Activated CD4-positive, alpha-beta T cell treated with anti-CD3 and anti-CD28 coated beads, Interleukin-2, amount 50 U/mL, for 4 hours (primary cell): ENCODE measurements at regions not wholly inside any gene's neighbourhood (a gene's known extent, or its start where the extent isn't known, plus 50 kb on each side); places are given as distances from the start of the nearest gene placed in this dataset.
"Not testable (repeated sequence)": the region's sequence is repeated elsewhere in the genome, so short reads cannot be mapped to it uniquely, and the experiment has no call there.

ENCODE experiments used
- DNase-seq, 2 experiments: peaks; one replicate each; pipeline ENCODE4 v3.0.0-alpha.2; 2020

DNA sequence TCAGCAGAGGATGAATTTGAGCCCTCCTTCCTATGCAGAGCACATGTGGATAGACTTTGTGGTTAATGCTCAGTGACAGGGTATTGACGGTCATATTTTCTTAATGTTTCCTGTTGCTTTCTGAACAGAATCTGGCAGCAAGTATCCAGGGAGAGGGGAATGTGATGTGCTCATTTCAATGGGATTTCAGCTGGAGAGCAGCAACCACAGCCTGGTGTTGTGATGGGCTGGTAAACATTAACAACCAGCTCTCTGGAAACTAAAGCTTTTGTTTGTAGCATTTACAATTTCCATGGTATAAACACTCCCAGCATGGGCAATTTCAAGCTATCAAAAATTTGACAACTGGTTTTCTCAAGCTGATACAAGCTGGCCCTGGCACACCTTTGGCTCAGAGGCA lies 215.9 kb downstream of the SH2D4B start:
- DNase-seq = no peak

DNA sequence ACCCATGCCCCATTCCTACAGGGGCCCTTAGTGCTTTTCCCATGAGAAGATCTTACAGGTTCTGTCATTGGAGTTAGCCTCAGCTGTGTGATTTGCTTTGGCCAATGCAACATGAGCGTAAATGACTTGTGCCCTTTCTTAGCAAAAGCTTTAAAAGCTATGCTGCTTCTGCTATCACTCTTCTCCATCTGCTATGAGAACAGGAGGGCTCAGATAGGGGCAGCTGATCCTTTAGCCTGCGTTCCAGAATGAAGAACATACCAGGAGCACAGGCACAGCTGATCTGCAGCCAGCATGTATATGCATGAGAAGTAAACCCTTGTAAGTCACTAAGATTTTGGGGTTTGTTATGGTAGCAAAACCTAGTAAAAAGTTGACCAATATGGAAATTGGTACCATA lies 218.2 kb downstream of the SH2D4B start:
- DNase-seq = no peak

DNA sequence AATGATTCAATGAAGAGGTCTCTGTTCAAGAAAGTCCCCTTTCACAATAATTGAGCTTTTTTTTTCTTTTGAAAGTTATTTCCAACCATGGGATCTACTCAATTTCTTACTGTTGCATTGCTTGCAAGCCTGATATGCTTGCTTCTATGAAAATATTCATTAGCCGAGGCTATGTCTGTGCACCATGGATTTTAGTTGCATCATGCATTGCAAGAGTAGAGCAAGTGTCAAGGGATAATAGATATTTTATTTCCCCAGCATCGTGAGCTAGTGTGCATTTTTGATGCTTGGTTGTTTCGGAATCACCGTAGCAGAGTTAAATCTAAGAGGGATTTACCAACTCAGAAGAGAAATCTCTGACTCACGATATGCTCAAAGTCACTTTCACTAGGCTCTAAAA lies 222.0 kb downstream of the SH2D4B start:
- no peak for DNase-seq

DNA sequence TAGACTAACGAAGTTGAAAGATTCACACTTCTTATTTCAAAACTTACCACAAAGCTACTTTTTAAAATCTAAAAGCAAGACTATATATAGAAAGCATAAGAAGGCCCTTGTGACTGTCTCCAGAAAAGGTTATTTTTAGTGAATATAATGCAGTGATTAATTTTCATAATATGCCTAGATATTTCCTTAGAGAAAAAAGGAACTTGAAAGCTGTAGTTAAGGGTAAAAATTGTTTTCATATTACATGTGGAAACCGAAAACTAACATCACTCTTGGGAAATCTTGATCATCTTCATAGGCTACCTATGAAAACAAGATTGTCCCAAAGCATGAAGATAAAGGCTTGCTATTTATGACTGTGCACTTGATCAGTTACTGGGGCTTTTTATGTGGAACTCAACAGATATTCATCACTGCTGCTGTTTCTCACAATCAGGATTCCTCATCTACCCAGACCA lies 223.2 kb downstream of the SH2D4B start:
- DNase-seq = no peak

- no peak for DNase-seq
These were observed 230.3 kb downstream of the SH2D4B start for GRCh38 chr10:80767963-80768362.

GRCh38 chr10:80769700-80770160 lies 232.0 kb downstream of the SH2D4B start:
- DNase-seq = no peak

DNA sequence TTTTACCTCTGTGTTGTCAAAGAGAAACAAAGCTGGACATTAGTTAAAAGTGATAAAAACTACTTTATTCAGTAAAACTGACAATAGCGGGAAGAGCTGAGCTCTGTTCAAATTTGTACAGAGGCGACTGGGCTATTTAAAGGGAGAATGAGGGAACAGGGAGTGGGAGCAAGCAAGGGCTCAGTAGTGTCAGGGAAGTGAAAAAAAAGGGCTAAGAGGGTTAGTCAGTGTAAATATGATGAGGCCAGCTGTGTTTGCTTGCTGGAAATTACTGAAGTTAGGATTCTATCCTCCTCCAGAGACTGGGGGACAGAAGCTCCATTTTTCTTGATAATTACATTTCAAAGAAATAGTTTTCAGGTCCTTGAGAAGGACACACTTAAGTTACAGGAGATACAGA lies 232.5 kb downstream of the SH2D4B start:
- DNase-seq = no peak

DNA sequence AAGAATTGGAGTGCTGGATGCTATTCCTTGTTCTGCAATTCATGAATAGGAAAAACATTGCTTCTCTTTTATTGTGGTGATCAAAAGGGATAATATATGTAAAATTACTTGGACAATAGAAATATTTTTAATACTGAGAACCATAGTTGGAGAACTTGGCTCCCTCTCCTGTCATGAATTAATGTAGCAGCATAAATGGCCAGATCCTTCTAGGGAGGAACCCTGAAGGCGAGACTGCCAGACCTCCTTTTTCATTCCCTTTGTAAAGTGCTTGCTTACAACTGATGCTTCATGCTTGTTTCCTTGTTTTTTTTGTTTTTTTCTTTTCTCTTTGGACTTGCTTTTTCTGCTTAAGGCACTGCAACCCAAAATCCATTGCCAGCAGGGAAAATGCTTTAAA lies 233.6 kb downstream of the SH2D4B start:
- no peak for DNase-seq

DNA sequence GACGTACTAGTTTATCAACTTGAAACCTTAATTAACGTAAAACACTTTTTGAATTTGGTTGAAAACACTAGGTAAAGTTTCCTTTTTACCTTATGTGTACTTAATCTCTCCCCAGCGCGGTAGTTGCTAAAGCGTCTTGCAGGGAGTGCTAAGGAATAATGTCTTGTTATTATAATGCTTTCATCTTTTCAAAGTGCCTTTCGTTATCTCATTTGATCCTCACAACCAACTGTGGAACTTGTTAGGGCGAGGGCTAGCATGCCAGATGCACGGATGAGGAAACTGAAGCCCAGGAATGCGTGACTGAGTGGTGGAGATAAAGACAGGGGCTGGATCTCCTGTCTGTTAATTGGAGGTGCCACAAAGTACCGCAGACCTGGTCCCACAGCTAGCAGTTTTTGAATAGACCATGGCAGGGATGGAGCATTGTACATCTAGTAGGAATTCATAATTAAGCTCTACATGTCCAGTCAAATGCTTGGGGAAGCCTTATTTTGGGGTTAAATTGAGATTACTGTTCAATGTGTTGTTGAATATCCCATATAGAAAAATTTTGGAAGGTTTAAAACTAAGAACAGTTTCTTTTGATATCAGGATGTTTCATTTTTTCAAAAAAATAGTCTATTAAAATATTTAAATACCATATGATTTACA lies 234.3 kb downstream of the SH2D4B start:
- no peak for DNase-seq

DNA sequence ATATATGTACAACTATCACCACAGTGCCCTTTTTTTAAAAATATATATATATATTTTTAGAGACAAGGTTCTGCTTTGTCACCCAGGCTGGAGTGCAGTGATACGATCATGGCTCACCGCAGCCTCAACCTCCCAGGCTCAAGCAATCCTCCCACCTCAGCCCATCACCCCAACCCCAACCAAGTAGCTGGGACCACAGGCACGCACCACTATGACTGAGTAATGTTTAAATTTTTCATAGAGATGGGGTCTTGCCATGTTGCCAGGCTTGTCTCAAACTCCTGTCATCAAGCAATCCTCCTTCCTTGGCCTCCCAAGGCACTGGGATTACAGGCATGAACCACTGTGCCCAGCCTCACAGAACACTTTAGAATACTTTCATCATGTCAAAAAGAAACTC lies 234.9 kb downstream of the SH2D4B start:
- DNase-seq = no peak

- no peak for DNase-seq
These were observed 247.0 kb downstream of the SH2D4B start for GRCh38 chr10:80784695-80785094.

GRCh38 chr10:80786322-80786721 lies 248.6 kb downstream of the SH2D4B start:
- DNase-seq = no peak

GRCh38 chr10:80787952-80788351 lies 250.2 kb downstream of the SH2D4B start:
- DNase-seq = no peak

DNA sequence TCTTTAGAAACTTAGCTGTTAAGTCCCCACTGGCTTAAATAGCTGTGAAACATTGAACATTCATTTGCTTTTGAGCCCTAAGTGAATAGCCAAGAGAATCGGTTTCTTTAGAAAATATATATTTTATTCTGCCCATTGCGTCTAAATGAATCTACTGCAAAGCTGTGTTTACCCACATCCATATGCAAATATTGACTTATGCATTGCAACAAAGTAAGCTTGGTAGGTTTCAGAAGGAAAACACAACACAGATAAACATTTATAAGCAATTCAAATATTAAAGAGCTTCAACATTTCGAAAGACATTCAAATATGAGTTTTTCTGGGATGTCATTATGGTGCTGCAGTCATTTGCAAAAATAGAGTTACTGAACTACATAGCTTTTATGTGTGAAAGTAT lies 257.3 kb downstream of the SH2D4B start:
- no peak for DNase-seq

DNA sequence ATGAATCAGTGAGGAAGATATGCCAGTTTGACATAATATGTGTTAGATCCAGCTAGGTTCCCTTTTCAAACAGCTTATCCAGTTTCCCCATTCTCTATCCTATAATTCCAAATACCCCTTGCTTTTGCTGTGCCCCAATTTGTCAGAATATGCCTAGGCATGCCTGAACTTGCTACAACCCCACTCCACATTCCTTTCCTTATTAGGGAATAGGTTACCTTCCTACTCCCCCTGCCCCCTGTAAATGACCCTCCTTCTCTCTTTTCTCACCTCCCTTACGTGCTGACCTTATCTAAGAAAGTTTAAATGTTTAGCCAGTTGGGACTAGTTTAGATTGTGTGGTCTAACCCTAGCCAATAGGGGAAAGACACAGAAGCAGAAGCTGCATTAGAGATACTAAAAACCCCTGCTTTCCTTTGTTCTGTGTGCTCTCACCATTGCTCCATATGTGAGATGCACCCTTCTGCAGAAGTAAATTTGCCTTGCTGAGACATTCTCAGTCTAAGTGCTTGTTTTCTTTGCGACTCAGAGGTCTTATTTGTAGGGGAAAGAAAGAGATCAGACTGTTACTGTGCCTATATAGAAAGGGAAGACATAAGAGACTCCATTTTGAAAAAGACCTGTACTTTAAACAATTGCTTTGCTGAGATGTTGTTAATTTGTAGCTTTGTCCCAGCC lies 267.8 kb downstream of the SH2D4B start:
- DNase-seq = no peak

DNA sequence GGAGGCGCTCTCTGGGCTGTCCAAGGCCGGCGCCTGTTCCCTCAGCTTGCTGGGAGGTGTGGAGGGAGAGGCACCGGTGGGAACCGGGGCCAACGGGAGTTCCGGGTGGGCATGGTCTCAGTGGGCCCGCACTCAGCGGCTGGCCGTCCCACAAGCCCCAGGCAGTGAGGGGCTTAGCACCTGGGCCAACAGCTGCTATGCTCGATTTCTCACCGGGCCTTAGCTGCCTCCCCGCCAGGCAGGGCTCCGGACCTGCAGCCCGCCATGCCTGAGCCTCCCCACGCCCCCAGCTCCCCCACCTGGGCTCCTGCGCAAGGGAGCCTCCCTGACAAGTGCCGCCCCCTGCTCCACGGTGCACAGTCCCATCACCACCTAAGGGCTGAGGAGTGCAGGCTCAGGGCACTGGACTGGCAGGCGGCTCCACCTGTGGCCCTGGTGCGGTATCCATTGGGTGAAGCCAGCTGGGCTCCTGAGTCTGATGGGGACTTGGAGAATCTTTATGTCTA lies 276.5 kb downstream of the SH2D4B start:
- no peak for DNase-seq

DNA sequence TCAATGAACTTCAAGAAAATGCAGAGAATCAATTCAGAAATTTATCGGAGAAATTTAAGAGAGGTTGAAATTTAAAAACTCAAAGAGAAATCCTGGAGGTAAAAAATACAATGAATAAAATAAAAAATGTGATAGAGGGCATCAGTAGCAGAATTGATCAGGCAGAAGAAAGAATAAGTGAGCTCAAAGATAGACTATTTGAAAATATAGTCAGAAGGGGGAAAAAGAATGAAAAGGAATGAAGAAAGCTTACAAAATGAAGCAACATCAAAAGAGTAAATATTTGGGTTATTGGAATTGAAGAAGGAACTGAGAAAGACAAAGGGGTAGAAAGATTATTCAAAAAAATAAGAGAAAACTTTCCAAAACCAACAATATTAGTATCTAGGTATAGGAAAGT lies 291.4 kb downstream of the SH2D4B start:
- no peak for DNase-seq

DNA sequence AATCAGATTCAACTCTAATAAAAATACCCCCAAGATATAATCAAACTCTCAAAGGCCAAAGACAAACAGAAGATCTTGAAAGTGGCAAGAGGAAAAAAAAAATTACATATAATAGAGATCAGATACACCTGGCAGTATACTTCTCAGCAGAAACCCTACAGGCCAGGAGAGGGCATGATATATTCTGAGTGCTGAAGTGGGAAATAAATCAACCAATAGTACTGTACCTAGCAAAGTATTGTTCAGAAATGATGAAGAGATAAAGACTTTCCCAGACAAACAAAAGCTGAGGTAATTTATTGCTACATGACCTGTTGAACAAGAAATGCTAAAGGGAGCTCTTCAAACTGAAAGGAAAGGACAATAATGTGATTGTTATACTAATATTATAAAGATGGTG lies 291.9 kb downstream of the SH2D4B start:
- no peak for DNase-seq

DNA sequence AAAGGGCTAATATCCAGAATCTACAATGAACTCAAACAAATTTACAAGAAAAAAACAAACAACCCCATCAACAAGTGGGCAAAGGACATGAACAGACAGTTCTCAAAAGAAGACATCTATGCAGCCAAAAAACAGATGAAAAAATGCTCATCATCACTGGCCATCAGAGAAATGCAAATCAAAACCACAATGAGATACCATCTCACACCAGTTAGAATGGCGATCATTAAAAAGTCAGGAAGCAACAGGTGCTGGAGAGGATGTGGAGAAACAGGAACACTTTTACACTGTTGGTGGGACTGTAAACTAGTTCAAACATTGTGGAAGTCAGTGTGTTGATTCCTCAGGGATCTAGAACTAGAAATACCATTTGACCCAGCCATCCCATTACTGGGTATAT lies 295.0 kb downstream of the SH2D4B start:
- DNase-seq = not testable (repeated sequence)

GRCh38 chr10:80855348-80855971 lies 317.8 kb downstream of the SH2D4B start:
- no peak for DNase-seq

DNA sequence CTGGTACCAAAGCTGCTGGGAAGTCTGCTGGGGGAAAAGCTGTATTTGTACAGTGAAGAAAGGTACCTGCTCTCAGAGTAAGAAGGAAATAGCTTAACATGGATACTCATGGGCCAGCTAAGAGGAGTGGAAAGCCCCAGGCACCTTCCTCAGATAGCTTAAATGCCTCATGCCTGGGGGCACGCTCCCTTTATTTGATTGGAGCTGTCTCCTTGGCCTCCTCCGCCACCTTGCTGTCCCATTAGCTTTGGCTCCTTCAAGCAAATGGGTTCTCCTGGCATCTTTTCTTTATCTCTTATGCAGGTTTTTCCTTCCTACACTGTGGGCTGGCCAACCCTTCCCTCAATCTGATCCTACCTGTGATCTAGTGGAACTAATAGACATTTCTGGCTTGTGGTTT lies 318.5 kb downstream of the SH2D4B start:
- no peak for DNase-seq

- not testable (repeated sequence) for DNase-seq
These were observed 321.6 kb downstream of the SH2D4B start for GRCh38 chr10:80859279-80859678.

GRCh38 chr10:80860719-80861118 lies 323.0 kb downstream of the SH2D4B start:
- no peak for DNase-seq

DNA sequence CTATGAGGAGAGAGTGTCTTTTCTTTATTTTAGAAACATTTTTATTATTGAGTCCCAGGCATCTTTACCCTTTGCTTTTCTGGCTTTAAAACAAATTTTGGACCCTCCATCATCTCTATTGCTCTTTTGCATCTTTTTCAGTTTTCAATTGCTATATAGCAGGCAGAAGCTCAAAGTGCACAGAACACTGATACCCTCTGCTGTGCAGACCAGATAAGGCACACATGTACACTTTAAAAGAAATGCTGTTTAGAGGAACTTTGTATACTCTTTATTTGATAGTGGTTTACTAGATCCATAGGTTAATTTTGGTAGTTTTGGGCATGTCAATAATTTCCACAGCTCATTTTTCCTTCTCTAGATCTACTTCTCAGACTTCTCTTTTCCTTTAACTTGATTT lies 324.2 kb downstream of the SH2D4B start:
- no peak for DNase-seq
